IMR-90 (cell line): ENCODE measurements at regions not wholly inside any gene's neighbourhood (a gene's known extent, or its start where the extent isn't known, plus 50 kb on each side); places are given as distances from the start of the nearest gene placed in this dataset.

Experiments used
- ATAC-seq: fragments of 200-7000 bp; cut with Tn5 transposase; 2 replicates; pipeline ENCODE4 v1.9.1; 2020; ENCODE audit warnings: low read depth, mild to moderate bottlenecking, moderate library complexity
- BruUV-seq: library from RNA; stranded (reverse); fragments of 400-500 nt; replicated peaks from 2 replicates; lab custom pipeline; 2021; lab: Mats Ljungman, UMichigan
- CTCF ChIA-PET: fragments of 300-600 bp; formaldehyde crosslinking; extraction: SDS; loops from one replicate; lab custom pipeline; 2021; ENCODE audit warnings: antibody characterized with exemption; lab: Yijun Ruan, JAX
- POLR2A ChIA-PET: fragments of 300-600 bp; sonication (Branson Sonifier 250); formaldehyde crosslinking; loops from one replicate; lab custom pipeline; 2022; ENCODE audit warnings: antibody characterized with exemption; ENCODE audit not compliant: unreplicated experiment; lab: Charles Lee
- DNase-seq: peaks from one replicate; pipeline ENCODE4 v3.0.0; 2013
- H2AFZ ChIP-seq: replicated peaks from 2 replicates; pipeline ENCODE3; 2013; ENCODE audit warnings: low read length, mild to moderate bottlenecking; ENCODE audit not compliant: poor library complexity
- H2AK5ac ChIP-seq: 2 replicates; pipeline ENCODE4 v1.6.1; 2013; ENCODE audit warnings: low read depth, low read length, inconsistent platforms
- H2AK9ac ChIP-seq: replicated peaks from 2 replicates; pipeline ENCODE3; 2013; ENCODE audit warnings: mild to moderate bottlenecking, low read depth, low read length, moderate library complexity; ENCODE audit not compliant: poor library complexity
- H2BK120ac ChIP-seq: 2 replicates; pipeline ENCODE4 v1.6.1; 2013; ENCODE audit warnings: low read depth, low read length, inconsistent platforms
- H2BK15ac ChIP-seq: 3 replicates; pipeline ENCODE4 v1.6.1; 2013; ENCODE audit warnings: low read depth, low read length, inconsistent platforms
- H2BK20ac ChIP-seq: 2 replicates; pipeline ENCODE4 v1.6.1; 2013; ENCODE audit warnings: low read depth, mild to moderate bottlenecking, inconsistent platforms, low read length, moderate library complexity
- H2BK5ac ChIP-seq: 2 replicates; pipeline ENCODE4 v1.6.1; 2013; ENCODE audit warnings: mild to moderate bottlenecking, low read depth, low read length, inconsistent platforms; ENCODE audit not compliant: poor library complexity, severe bottlenecking
- H3K14ac ChIP-seq: replicated peaks from 2 replicates; pipeline ENCODE4 v1.6.1; 2013; ENCODE audit warnings: low read depth, low read length, inconsistent platforms
- H3K18ac ChIP-seq: 2 replicates; pipeline ENCODE4 v1.6.1; 2013; ENCODE audit warnings: low read depth, low read length, control low read depth
- H3K23ac ChIP-seq: 2 replicates; pipeline ENCODE4 v1.6.1; 2013; ENCODE audit warnings: low read depth, low read length, inconsistent platforms
- H3K27ac ChIP-seq: 2 replicates; pipeline ENCODE4 v1.5.1; 2013; ENCODE audit warnings: mild to moderate bottlenecking, control low read depth, low read length; ENCODE audit not compliant: insufficient read depth
- H3K27me3 ChIP-seq: 2 replicates; pipeline ENCODE4 v1.6.1; 2013; ENCODE audit warnings: low read length; ENCODE audit not compliant: control insufficient read depth, insufficient read depth
- H3K36me3 ChIP-seq: 2 replicates; pipeline ENCODE4 v1.6.1; 2013; ENCODE audit warnings: low read length, mixed read lengths; ENCODE audit not compliant: control insufficient read depth, insufficient read depth
- H3K4ac ChIP-seq: 2 replicates; pipeline ENCODE4 v1.6.1; 2013; ENCODE audit warnings: low read depth, low read length, inconsistent platforms
- H3K4me1 ChIP-seq: 2 replicates; pipeline ENCODE4 v1.6.1; 2013; ENCODE audit warnings: low read length, mixed read lengths; ENCODE audit not compliant: control insufficient read depth, insufficient read depth
- H3K4me2 ChIP-seq: 2 replicates; pipeline ENCODE4 v1.6.1; 2013; ENCODE audit warnings: low read depth, mild to moderate bottlenecking, control low read depth, low read length, moderate library complexity
- H3K4me3 ChIP-seq: 2 replicates; pipeline ENCODE4 v1.5.1; 2013; ENCODE audit warnings: low read depth, mild to moderate bottlenecking, control low read depth, low read length, moderate library complexity; ENCODE audit not compliant: insufficient read depth
- H3K56ac ChIP-seq: 2 replicates; pipeline ENCODE4 v1.6.1; 2013; ENCODE audit warnings: low read length, inconsistent platforms; ENCODE audit not compliant: insufficient read depth; ENCODE audit errors: extremely low read depth
- H3K79me1 ChIP-seq, 2 experiments: 2 replicates each; pipeline ENCODE4 v1.6.1; 2013; ENCODE audit warnings: low read length in 2 of 2, inconsistent platforms in 1 of 2, low read depth in 1 of 2
- H3K9ac ChIP-seq: 2 replicates; pipeline ENCODE4 v1.6.1; 2013; ENCODE audit warnings: low read depth, low read length, control low read depth
- H3K9me1 ChIP-seq: 2 replicates; pipeline ENCODE4 v1.6.1; 2013; ENCODE audit warnings: low read length, inconsistent platforms; ENCODE audit not compliant: insufficient read depth
- H3K9me3 ChIP-seq: 2 replicates; pipeline ENCODE4 v1.6.1; 2013; ENCODE audit warnings: low read length; ENCODE audit not compliant: control insufficient read depth, insufficient read depth
- H4K20me1 ChIP-seq: 2 replicates; pipeline ENCODE4 v1.6.1; 2013; ENCODE audit warnings: low read length, inconsistent platforms; ENCODE audit not compliant: insufficient read depth
- H4K5ac ChIP-seq: 2 replicates; pipeline ENCODE4 v1.6.1; 2013; ENCODE audit warnings: mild to moderate bottlenecking, low read depth, low read length, control low read depth
- H4K8ac ChIP-seq, 2 experiments: 2 replicates each; pipeline ENCODE4 v1.6.1; 2013; ENCODE audit warnings: low read depth in 2 of 2, low read length in 2 of 2, control low read depth in 1 of 2, inconsistent platforms in 1 of 2
- H4K91ac ChIP-seq: 2 replicates; pipeline ENCODE4 v1.6.1; 2013; ENCODE audit warnings: low read depth, low read length, inconsistent platforms; ENCODE audit not compliant: insufficient read depth
- CEBPB ChIP-seq: IDR thresholded peaks from 2 replicates; pipeline ENCODE4 v1.6.1; 2012; ENCODE audit warnings: low read depth, low read length, improper control_type of control experiment
- CHD1 ChIP-seq: IDR thresholded peaks from 2 replicates; pipeline ENCODE4 v1.6.1; 2012; ENCODE audit warnings: low read depth, low read length, improper control_type of control experiment
- FOS ChIP-seq: fragments of 150-350 bp; IDR thresholded peaks from 2 replicates; pipeline ENCODE4 v1.6.1; 2016; ENCODE audit warnings: low read depth, low read length
- MAFK ChIP-seq: IDR thresholded peaks from 2 replicates; pipeline ENCODE4 v1.6.1; 2012; ENCODE audit warnings: low read depth, low read length, improper control_type of control experiment
- MAZ ChIP-seq: IDR thresholded peaks from 2 replicates; pipeline ENCODE4 v1.6.1; 2012; ENCODE audit warnings: low read depth, mild to moderate bottlenecking, low read length, improper control_type of control experiment, moderate library complexity, borderline replicate concordance
- MXI1 ChIP-seq: IDR thresholded peaks from 2 replicates; pipeline ENCODE4 v1.6.1; 2012; ENCODE audit warnings: low read depth, mild to moderate bottlenecking, low read length, moderate library complexity, borderline replicate concordance
- POLR2A ChIP-seq: IDR thresholded peaks from 2 replicates; pipeline ENCODE4 v1.6.1; 2012; ENCODE audit warnings: mild to moderate bottlenecking, low read depth, low read length
- RAD21 ChIP-seq: IDR thresholded peaks from 2 replicates; pipeline ENCODE4 v1.6.1; 2012; ENCODE audit warnings: low read length, improper control_type of control experiment
- RCOR1 ChIP-seq: IDR thresholded peaks from 2 replicates; pipeline ENCODE4 v1.6.1; 2012; ENCODE audit warnings: mild to moderate bottlenecking, low read length, improper control_type of control experiment; ENCODE audit not compliant: insufficient replicate concordance
- RFX5 ChIP-seq: IDR thresholded peaks from 2 replicates; pipeline ENCODE4 v1.8.0; 2012; ENCODE audit warnings: low read depth, mild to moderate bottlenecking, low read length, moderate library complexity
- SMC3 ChIP-seq: fragments of 150-350 bp; IDR thresholded peaks from 2 replicates; pipeline ENCODE4 v1.6.1; 2016; ENCODE audit warnings: low read depth, mild to moderate bottlenecking, antibody characterized with exemption, low read length, moderate library complexity
- WGBS, 2 experiments: methylation state at CpG; one replicate each; pipeline versions ENCODE4 v1.1.5 to v1.1.7; 2013; ENCODE audit warnings: missing lambda C conversion rate in 2 of 2; ENCODE audit not compliant: insufficient read length in 1 of 2; ENCODE audit errors: extremely low coverage in 2 of 2; 5-methylcytosine and 5-hydroxymethylcytosine counted together
- dilution Hi-C: fragments of 300-500 bp; cut with HindIII; formaldehyde crosslinking; loops from one replicate; pipeline ENCODE4 v1.14.3; 2018; ENCODE audit warnings: low sequenced_read_pairs; ENCODE audit not compliant: unreplicated experiment
- in situ Hi-C: fragments of 300-500 bp; cut with MboI; formaldehyde crosslinking; loops from 3 replicates; pipeline ENCODE4 v1.14.3; 2019; ENCODE audit warnings: low sequenced_read_pairs, inconsistent platforms, mixed read lengths
- intact Hi-C: fragments of 100-400 bp; cut with micrococcal nuclease; formaldehyde crosslinking; loops from 2 replicates; pipeline ENCODE4 v1.10.0; 2022
- TF ChIP-seq, protein P1 (sequence below): fragments of 150-350 bp; IDR thresholded peaks from 2 replicates; pipeline ENCODE4 v1.6.1; 2017; ENCODE audit warnings: mild to moderate bottlenecking, antibody characterized with exemption, low read length, low read depth
- TF ChIP-seq, protein P2 (sequence below): conservative IDR thresholded peaks from 2 replicates; pipeline ENCODE4 v1.5.1; 2012; ENCODE audit warnings: mild to moderate bottlenecking, low read depth, low read length, improper control_type of control experiment
- TF ChIP-seq, protein P3 (sequence below): fragments of 150-350 bp; IDR thresholded peaks from 2 replicates; pipeline ENCODE4 v1.6.1; 2016; ENCODE audit warnings: low read depth, mild to moderate bottlenecking, low read length, moderate library complexity, borderline replicate concordance

DNA sequence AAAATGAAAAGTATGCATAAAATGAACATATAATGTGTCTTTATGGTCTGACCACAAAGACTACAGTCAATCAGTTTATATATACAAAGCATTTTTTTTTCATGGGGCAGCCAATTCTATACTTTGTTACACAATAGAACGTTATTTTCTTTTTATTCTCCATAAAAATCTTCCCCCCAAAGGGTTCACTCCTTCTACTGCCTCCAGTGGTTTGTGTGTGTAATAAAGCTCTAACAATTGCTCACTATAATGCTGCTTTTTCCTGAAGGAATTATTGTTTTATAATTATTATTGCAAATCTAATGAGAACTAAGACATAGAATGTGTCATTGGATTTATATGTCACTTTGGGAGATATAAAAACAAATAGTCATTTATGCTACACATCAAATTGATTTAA is 664.1 kb upstream of the PABPC4L start:
- Histone ChIP-seq H3K4ac (no peak overlapping the region), H2AFZ (no peak overlapping the region), H2AK9ac (no peak overlapping the region), H2BK5ac (no peak overlapping the region), H3K56ac (no peak overlapping the region), H3K23ac (no peak overlapping the region), H3K9me1 (no peaks in the 10 kb centered on the region), H4K20me1 (no peaks in the 10 kb centered on the region), H3K4me3 (no peak overlapping the region), H2AK5ac (no peak overlapping the region), H2BK15ac (no peak overlapping the region), H4K8ac (no peak overlapping the region), H3K4me2 (no peak overlapping the region), H3K9me3 (0 out of 2 replicates have a peak, but pooled peaks cover 1% of the 10 kb centered on the region), H3K27me3 (no peaks in the 10 kb centered on the region), H3K36me3 (no peaks in the 10 kb centered on the region), H3K9ac (no peak overlapping the region), H3K18ac (no peak overlapping the region), H2BK120ac (no peak overlapping the region), H2BK20ac (no peak overlapping the region), H4K91ac (no peak overlapping the region), H3K4me1 (no peaks in the 10 kb centered on the region), H3K27ac (no peak overlapping the region), H3K14ac (no peak overlapping the region), H3K79me1 (no peaks in the 10 kb centered on the region), H4K5ac (no peak overlapping the region)
- ChIA-PET POLR2A (no interaction called here), CTCF (no interaction called here)
- dilution Hi-C loops = no loop called here
- ATAC-seq (no peak), DNase-seq (no peak)
- BruUV-seq = no TSS peak
- in situ Hi-C loops = no loop called here
- no peak for TF ChIP-seq CHD1
- TF ChIP-seq RAD21 = no peak
- TF ChIP-seq, protein P1, sequence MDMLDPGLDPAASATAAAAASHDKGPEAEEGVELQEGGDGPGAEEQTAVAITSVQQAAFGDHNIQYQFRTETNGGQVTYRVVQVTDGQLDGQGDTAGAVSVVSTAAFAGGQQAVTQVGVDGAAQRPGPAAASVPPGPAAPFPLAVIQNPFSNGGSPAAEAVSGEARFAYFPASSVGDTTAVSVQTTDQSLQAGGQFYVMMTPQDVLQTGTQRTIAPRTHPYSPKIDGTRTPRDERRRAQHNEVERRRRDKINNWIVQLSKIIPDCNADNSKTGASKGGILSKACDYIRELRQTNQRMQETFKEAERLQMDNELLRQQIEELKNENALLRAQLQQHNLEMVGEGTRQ = no peak
- TF ChIP-seq FOS = no peak
- TF ChIP-seq, protein P2, sequence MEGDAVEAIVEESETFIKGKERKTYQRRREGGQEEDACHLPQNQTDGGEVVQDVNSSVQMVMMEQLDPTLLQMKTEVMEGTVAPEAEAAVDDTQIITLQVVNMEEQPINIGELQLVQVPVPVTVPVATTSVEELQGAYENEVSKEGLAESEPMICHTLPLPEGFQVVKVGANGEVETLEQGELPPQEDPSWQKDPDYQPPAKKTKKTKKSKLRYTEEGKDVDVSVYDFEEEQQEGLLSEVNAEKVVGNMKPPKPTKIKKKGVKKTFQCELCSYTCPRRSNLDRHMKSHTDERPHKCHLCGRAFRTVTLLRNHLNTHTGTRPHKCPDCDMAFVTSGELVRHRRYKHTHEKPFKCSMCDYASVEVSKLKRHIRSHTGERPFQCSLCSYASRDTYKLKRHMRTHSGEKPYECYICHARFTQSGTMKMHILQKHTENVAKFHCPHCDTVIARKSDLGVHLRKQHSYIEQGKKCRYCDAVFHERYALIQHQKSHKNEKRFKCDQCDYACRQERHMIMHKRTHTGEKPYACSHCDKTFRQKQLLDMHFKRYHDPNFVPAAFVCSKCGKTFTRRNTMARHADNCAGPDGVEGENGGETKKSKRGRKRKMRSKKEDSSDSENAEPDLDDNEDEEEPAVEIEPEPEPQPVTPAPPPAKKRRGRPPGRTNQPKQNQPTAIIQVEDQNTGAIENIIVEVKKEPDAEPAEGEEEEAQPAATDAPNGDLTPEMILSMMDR = no peak
- TF ChIP-seq, protein P3, sequence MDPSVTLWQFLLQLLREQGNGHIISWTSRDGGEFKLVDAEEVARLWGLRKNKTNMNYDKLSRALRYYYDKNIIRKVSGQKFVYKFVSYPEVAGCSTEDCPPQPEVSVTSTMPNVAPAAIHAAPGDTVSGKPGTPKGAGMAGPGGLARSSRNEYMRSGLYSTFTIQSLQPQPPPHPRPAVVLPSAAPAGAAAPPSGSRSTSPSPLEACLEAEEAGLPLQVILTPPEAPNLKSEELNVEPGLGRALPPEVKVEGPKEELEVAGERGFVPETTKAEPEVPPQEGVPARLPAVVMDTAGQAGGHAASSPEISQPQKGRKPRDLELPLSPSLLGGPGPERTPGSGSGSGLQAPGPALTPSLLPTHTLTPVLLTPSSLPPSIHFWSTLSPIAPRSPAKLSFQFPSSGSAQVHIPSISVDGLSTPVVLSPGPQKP = no peak
- TF ChIP-seq POLR2A = no peak
- no peak for TF ChIP-seq SMC3
- no peak for TF ChIP-seq RFX5
- TF ChIP-seq CEBPB = no peak
- TF ChIP-seq MAFK = no peak
- no peak for TF ChIP-seq RCOR1
- no peak for TF ChIP-seq MXI1
- TF ChIP-seq MAZ = no peak
- intact Hi-C loops = no loop called here
- no CpG with 5 or more reads among the region's 1 CpG for WGBS, 2 experiments
